HG02885 (cell line): ENCODE measurements at regions not wholly inside any gene's neighbourhood (a gene's known extent, or its start where the extent isn't known, plus 50 kb on each side); places are given as distances from the start of the nearest gene placed in this dataset.
"Not testable (repeated sequence)": the region's sequence is repeated elsewhere in the genome, so short reads cannot be mapped to it uniquely, and the experiment has no call there.

Source experiments
- ATAC-seq: cut with Tn5 transposase; IDR thresholded peaks from one replicate; pipeline ENCODE4 v1.9.1; 2021; ENCODE audit warnings: mild to moderate bottlenecking; ENCODE audit not compliant: unreplicated experiment, poor library complexity

GRCh38 chr19:28387507-28387906 lies 825.4 kb downstream of the UQCRFS1 start:
- ATAC-seq, result no peak

GRCh38 chr19:28386470-28386869 lies 826.5 kb downstream of the UQCRFS1 start:
- ATAC-seq, result no peak

- ATAC-seq, result no peak
These were observed 826.9 kb downstream of the UQCRFS1 start for GRCh38 chr19:28386066-28386465.

GRCh38 chr19:28377077-28377476 lies 835.9 kb downstream of the UQCRFS1 start:
- no peak for ATAC-seq

GRCh38 chr19:28374971-28375370 lies 838.0 kb downstream of the UQCRFS1 start:
- no peak for ATAC-seq

GRCh38 chr19:28372576-28373247 lies 840.2 kb downstream of the UQCRFS1 start:
- ATAC-seq, result no peak

GRCh38 chr19:28367146-28367545 lies 845.8 kb downstream of the UQCRFS1 start:
- ATAC-seq, result no peak

- no peak for ATAC-seq
These were observed 849.7 kb downstream of the UQCRFS1 start for GRCh38 chr19:28363254-28363653.

- ATAC-seq, result no peak
These were observed 853.2 kb downstream of the UQCRFS1 start for GRCh38 chr19:28359431-28360414.

- ATAC-seq, result no peak
These were observed 854.3 kb downstream of the UQCRFS1 start for GRCh38 chr19:28358633-28359032.

- no peak for ATAC-seq
These were observed 861.2 kb downstream of the UQCRFS1 start for GRCh38 chr19:28351761-28352160.

- not testable (repeated sequence) for ATAC-seq
These were observed 861.6 kb downstream of the UQCRFS1 start for GRCh38 chr19:28351321-28351720.

- ATAC-seq, result no peak
These were observed 862.3 kb downstream of the UQCRFS1 start for GRCh38 chr19:28350673-28351072.

GRCh38 chr19:28350037-28350436 lies 862.9 kb downstream of the UQCRFS1 start:
- no peak for ATAC-seq

GRCh38 chr19:28349604-28350003 lies 863.3 kb downstream of the UQCRFS1 start:
- no peak for ATAC-seq

- no peak for ATAC-seq
These were observed 867.1 kb downstream of the UQCRFS1 start for GRCh38 chr19:28345811-28346210.

GRCh38 chr19:28341810-28342350 lies 871.1 kb downstream of the UQCRFS1 start:
- no peak for ATAC-seq

GRCh38 chr19:28334419-28334818 lies 878.5 kb downstream of the UQCRFS1 start:
- ATAC-seq, result no peak

- no peak for ATAC-seq
These were observed 879.0 kb downstream of the UQCRFS1 start for GRCh38 chr19:28333909-28334308.

GRCh38 chr19:28332886-28333285 lies 880.1 kb downstream of the UQCRFS1 start:
- ATAC-seq, result no peak

GRCh38 chr19:28332351-28332750 lies 880.6 kb downstream of the UQCRFS1 start:
- no peak for ATAC-seq
